ENCODE measurements at regions not wholly inside any gene's neighbourhood (a gene's known extent, or its start where the extent isn't known, plus 50 kb on each side); places are given as distances from the start of the nearest gene placed in this dataset.

DNA sequence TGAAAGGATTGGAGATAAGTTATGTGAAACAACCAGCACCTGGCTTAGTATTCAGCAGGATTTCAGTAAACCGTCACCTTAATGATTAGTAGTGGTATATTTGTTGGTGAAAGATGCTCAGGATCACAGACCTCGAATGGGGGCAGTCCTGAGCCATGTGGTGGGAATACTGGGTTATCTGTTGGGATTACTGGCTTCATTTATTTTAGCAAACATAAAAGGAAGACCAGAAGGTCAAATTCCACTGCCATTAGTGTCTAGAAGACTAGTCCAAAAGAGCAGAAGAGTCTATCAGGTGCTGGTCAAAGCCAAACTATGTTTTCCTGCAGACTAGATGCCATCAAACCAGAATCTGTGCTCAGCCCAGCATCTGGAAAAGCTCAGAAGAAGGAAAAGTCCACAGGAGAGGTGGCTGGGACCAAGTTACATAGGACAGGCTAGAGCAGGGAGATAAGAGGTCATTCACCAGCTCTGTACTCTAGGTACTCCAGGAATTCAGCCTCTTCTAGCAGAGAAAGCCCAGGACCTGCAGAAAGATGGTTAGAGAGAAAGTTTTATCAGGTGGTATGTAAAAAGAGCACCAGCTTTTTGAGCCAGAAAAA, 343.4 kb downstream of the PLPP3 start:
- H3K4me3 ChIP-seq (ENCODE audit: low read depth, low read length), result no peak overlapping the region
- TF ChIP-seq, protein P1, sequence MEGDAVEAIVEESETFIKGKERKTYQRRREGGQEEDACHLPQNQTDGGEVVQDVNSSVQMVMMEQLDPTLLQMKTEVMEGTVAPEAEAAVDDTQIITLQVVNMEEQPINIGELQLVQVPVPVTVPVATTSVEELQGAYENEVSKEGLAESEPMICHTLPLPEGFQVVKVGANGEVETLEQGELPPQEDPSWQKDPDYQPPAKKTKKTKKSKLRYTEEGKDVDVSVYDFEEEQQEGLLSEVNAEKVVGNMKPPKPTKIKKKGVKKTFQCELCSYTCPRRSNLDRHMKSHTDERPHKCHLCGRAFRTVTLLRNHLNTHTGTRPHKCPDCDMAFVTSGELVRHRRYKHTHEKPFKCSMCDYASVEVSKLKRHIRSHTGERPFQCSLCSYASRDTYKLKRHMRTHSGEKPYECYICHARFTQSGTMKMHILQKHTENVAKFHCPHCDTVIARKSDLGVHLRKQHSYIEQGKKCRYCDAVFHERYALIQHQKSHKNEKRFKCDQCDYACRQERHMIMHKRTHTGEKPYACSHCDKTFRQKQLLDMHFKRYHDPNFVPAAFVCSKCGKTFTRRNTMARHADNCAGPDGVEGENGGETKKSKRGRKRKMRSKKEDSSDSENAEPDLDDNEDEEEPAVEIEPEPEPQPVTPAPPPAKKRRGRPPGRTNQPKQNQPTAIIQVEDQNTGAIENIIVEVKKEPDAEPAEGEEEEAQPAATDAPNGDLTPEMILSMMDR (IDR thresholded peaks at IDR 0.05; ENCODE audit: borderline replicate concordance, insufficient read depth, low read depth, low read length), result no peak

DNA sequence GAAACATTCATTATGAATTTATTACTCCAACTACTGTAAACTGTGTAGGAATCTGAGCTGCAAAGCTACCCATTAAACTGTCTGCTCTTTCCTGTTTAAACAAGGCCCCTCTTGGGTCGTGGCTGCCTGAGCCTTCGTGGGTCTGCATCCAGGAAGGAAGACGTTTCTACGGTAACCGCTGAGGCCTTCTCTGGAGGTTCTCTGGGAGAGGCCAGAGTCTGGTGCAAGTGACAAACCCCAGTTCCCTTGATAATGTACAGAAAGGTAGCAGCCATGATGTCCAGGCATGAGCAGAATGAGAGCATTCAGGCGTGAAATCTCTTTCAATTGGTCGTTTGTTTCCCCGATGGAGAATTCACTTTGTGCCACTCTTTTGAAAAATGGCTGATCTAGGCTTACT, 350.2 kb downstream of the PLPP3 start:
- H3K4me3 ChIP-seq (ENCODE audit: low read depth, low read length), result no peak overlapping the region
- TF ChIP-seq, protein P1 (IDR thresholded peaks at IDR 0.05; ENCODE audit: borderline replicate concordance, insufficient read depth, low read depth, low read length), result no peak

DNA sequence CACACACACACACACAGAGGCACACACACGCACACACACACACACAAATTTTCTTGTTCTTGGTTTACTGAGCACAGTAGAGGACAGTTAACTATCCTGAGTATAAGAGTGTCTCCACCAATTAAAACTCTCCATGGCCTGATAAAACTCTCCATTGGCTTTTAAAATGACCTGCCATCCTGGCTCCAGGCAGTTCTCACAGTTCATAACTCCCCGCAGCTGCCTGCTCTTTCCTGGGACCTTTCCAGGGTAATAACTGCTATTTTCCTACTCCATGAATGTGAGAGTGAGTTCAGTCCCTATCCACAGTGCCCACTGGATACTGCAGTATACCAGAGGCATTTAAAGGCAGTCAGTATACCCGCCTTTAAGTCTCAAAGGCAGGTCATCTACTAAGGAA, 351.5 kb downstream of the PLPP3 start:
- no peak overlapping the region for H3K4me3 ChIP-seq (ENCODE audit: low read depth, low read length)
- TF ChIP-seq, protein P1 (IDR thresholded peaks at IDR 0.05; ENCODE audit: borderline replicate concordance, insufficient read depth, low read depth, low read length), result no peak

DNA sequence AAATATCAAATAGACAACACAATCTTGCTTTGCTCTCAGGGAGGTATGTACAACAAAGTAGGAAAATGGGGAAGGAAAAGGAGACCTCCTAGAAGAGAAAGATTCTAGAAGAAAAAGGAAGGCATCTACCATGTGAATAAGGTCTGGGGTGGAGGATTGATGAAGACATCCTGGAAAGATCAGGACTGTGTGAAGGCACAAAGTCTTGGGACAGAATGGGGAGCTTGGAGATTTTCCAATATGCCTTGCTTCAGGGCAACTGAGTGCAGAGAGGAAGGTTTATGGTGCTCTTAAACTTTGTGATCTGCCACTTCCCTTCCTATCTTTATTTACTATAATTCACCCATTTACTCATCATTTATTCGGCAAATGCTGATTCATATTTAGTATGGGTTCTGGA, 352.0 kb downstream of the PLPP3 start:
- H3K4me3 ChIP-seq (ENCODE audit: low read depth, low read length), result no peak overlapping the region
- TF ChIP-seq, protein P1 (IDR thresholded peaks at IDR 0.05; ENCODE audit: borderline replicate concordance, insufficient read depth, low read depth, low read length), result no peak

DNA sequence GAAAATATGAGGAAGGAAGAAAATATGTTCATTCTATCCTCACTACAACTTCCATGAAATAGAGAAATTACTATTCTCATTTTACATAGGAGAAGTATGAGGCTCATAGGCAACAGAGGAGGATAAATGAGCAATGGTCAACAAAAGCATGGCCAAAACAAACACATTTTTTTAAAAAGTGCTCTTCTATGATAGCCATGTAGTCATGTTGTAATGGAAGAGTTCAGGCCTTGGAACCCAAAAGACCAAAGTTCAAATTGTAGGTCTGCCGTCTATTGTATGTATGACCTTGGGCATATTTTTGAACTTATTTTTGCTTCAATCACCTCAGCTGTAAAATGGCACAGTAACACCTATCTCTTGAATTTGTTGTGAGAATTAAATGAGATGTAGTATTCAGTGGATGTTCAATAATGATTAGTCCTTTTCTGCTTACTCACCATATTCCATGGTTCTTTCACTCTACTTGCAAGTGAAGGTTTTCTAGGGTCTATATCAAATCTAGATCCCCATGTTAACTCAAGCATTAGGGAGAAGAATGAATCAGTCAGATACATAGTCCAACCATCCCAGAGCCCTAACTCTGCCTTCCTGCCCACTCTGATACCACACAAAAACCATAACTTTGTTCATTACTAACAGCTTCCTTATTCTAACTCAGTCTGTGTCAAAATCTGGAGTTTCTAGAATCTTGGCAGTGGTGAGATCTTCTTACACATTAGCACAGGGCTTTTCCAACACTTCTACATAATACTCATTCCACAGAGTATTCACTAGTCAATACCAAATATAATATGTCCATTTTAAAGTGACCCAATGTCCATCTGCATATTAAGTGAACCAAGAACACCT, 353.2 kb downstream of the PLPP3 start:
- no peak overlapping the region for H3K4me3 ChIP-seq (ENCODE audit: low read depth, low read length)
- TF ChIP-seq, protein P1 (IDR thresholded peaks at IDR 0.05; ENCODE audit: borderline replicate concordance, insufficient read depth, low read depth, low read length), result no peak

DNA sequence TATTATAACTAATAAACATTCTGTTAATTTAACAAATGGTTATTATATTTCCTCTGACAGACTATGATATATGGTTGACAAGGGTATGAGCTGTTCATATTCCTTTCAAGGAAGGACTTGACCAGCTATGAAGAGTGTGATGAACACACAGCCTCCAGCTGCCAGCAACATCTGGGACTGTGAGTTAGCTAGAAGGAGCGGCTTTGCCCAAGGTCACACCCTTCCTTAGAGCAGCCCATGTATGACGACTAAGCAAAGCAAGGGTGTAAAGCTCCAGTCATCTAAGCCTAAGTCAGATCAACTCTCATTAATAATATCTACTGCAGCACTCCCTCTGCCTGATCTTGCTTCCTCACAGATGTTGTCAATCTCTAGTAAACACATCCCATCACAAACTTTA, 355.4 kb downstream of the PLPP3 start:
- H3K4me3 ChIP-seq (ENCODE audit: low read depth, low read length), result no peak overlapping the region
- TF ChIP-seq, protein P1 (IDR thresholded peaks at IDR 0.05; ENCODE audit: borderline replicate concordance, insufficient read depth, low read depth, low read length), result no peak

Data from GM12875 (cell line).